SK-N-SH treated with all-trans-retinoic acid at 6 μM for 48 hours (cell line): ENCODE measurements at regions not wholly inside any gene's neighbourhood (a gene's known extent, or its start where the extent isn't known, plus 50 kb on each side); places are given as distances from the start of the nearest gene placed in this dataset.

Experiments used
- ARNTL ChIP-seq: fragments of 450-650 bp; formaldehyde crosslinking; IDR thresholded peaks from 2 replicates; pipeline ENCODE4 v1.5.0; 2020; ENCODE audit warnings: low read depth, mild to moderate bottlenecking, moderate library complexity, borderline replicate concordance
- BACH2 ChIP-seq: fragments of 250-450 bp; sonication (Bioruptor Pico); IDR thresholded peaks from 2 replicates; pipeline ENCODE4 v1.9.0; 2021; ENCODE audit warnings: mild to moderate bottlenecking, borderline replicate concordance
- CSDC2 ChIP-seq: fragments of 250-450 bp; sonication (Bioruptor Pico); IDR thresholded peaks from 2 replicates; pipeline ENCODE4 v1.5.0; 2020; ENCODE audit warnings: mild to moderate bottlenecking, moderate library complexity
- PPARA ChIP-seq: fragments of 250-450 bp; sonication (Bioruptor Pico); IDR thresholded peaks from 2 replicates; pipeline ENCODE4 v1.5.0; 2020; ENCODE audit warnings: mild to moderate bottlenecking, borderline replicate concordance
- RARB ChIP-seq: fragments of 250-450 bp; sonication (Bioruptor Pico); IDR thresholded peaks from 2 replicates; pipeline ENCODE4 v1.8.0; 2021; ENCODE audit warnings: mild to moderate bottlenecking, moderate library complexity
- ZC3H10 ChIP-seq: fragments of 250-450 bp; sonication (Bioruptor Pico); IDR thresholded peaks from 2 replicates; pipeline ENCODE4 v1.5.1; 2021; ENCODE audit warnings: mild to moderate bottlenecking, moderate library complexity
- ZFP3 ChIP-seq: fragments of 250-450 bp; sonication (Bioruptor Pico); IDR thresholded peaks from 2 replicates; pipeline ENCODE4 v1.5.0; 2020; ENCODE audit warnings: mild to moderate bottlenecking, moderate library complexity
- ZFP30 ChIP-seq: fragments of 450-650 bp; formaldehyde crosslinking; IDR thresholded peaks from 2 replicates; pipeline ENCODE4 v1.5.0; 2022; ENCODE audit warnings: mild to moderate bottlenecking, moderate library complexity
- ZNF70 ChIP-seq: fragments of 450-650 bp; formaldehyde crosslinking; IDR thresholded peaks from 2 replicates; pipeline ENCODE4 v1.5.0; 2020; ENCODE audit warnings: mild to moderate bottlenecking, moderate library complexity
- TF ChIP-seq, protein P1 (sequence below): fragments of 250-450 bp; sonication (Bioruptor Pico); IDR thresholded peaks from 2 replicates; pipeline ENCODE4 v1.8.0; 2020; ENCODE audit warnings: mild to moderate bottlenecking, moderate library complexity, borderline replicate concordance
- TF ChIP-seq, protein P2 (sequence below): fragments of 250-450 bp; sonication (Bioruptor Pico); IDR thresholded peaks from 2 replicates; pipeline ENCODE4 v1.5.1; 2020; ENCODE audit warnings: low read depth, mild to moderate bottlenecking, moderate library complexity
- TF ChIP-seq, protein P3 (sequence below): fragments of 250-450 bp; sonication (Bioruptor Pico); IDR thresholded peaks from 2 replicates; pipeline ENCODE4 v1.5.0; 2020; ENCODE audit warnings: mild to moderate bottlenecking, moderate library complexity
- TF ChIP-seq, protein P4 (sequence below): fragments of 250-450 bp; sonication (Bioruptor Pico); IDR thresholded peaks from 2 replicates; pipeline ENCODE4 v1.8.0; 2021; ENCODE audit warnings: low read depth, mild to moderate bottlenecking, moderate library complexity, borderline replicate concordance

DNA sequence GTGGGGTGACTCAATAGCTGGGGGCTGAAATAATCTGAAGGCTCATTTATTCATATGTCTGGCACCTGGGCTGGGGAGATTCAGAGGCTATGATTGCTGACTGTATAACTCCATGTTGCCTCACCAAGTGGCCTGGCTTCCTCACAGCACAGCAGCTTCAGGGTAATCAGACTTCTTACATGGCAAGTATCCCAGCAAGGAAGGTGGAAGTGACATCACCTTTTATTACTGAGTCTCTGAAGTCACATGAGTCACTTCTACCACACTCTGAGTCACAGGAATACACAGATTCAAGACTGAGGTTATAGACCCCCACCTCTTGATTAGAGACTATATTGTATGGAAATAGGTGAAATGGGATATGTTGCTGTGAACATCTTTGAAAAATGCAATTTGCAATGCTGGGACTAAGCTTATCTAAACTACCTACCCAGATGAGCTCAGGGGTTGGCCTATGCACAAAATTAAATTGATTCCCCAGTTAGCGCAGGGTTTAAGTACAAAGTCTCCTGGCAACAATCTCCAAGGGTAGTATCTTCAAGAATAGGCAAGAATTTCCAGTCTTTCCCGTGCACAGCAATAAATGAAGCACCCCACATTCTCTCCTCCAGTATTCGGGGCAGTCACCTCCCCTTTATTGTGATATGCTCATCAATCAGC is 553.1 kb downstream of the LRRC70 start:
- TF ChIP-seq ZFP3 (CRISPR knock-in tag) (no peak), PPARA (no peak), RARB (CRISPR knock-in tag) (no peak), BACH2 (CRISPR knock-in tag) (no peak), CSDC2 (CRISPR knock-in tag) (no peak), ARNTL (CRISPR knock-in tag) (no peak), ZC3H10 (CRISPR knock-in tag) (no peak), ZFP30 (CRISPR knock-in tag) (no peak), ZNF70 (CRISPR knock-in tag) (no peak)
- TF ChIP-seq, protein P1, sequence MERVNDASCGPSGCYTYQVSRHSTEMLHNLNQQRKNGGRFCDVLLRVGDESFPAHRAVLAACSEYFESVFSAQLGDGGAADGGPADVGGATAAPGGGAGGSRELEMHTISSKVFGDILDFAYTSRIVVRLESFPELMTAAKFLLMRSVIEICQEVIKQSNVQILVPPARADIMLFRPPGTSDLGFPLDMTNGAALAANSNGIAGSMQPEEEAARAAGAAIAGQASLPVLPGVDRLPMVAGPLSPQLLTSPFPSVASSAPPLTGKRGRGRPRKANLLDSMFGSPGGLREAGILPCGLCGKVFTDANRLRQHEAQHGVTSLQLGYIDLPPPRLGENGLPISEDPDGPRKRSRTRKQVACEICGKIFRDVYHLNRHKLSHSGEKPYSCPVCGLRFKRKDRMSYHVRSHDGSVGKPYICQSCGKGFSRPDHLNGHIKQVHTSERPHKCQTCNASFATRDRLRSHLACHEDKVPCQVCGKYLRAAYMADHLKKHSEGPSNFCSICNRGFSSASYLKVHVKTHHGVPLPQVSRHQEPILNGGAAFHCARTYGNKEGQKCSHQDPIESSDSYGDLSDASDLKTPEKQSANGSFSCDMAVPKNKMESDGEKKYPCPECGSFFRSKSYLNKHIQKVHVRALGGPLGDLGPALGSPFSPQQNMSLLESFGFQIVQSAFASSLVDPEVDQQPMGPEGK (CRISPR knock-in tag) = no peak
- TF ChIP-seq, protein P2, sequence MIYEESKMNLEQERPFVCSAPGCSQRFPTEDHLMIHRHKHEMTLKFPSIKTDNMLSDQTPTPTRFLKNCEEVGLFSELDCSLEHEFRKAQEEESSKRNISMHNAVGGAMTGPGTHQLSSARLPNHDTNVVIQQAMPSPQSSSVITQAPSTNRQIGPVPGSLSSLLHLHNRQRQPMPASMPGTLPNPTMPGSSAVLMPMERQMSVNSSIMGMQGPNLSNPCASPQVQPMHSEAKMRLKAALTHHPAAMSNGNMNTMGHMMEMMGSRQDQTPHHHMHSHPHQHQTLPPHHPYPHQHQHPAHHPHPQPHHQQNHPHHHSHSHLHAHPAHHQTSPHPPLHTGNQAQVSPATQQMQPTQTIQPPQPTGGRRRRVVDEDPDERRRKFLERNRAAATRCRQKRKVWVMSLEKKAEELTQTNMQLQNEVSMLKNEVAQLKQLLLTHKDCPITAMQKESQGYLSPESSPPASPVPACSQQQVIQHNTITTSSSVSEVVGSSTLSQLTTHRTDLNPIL (CRISPR knock-in tag) = no peak
- TF ChIP-seq, protein P3, sequence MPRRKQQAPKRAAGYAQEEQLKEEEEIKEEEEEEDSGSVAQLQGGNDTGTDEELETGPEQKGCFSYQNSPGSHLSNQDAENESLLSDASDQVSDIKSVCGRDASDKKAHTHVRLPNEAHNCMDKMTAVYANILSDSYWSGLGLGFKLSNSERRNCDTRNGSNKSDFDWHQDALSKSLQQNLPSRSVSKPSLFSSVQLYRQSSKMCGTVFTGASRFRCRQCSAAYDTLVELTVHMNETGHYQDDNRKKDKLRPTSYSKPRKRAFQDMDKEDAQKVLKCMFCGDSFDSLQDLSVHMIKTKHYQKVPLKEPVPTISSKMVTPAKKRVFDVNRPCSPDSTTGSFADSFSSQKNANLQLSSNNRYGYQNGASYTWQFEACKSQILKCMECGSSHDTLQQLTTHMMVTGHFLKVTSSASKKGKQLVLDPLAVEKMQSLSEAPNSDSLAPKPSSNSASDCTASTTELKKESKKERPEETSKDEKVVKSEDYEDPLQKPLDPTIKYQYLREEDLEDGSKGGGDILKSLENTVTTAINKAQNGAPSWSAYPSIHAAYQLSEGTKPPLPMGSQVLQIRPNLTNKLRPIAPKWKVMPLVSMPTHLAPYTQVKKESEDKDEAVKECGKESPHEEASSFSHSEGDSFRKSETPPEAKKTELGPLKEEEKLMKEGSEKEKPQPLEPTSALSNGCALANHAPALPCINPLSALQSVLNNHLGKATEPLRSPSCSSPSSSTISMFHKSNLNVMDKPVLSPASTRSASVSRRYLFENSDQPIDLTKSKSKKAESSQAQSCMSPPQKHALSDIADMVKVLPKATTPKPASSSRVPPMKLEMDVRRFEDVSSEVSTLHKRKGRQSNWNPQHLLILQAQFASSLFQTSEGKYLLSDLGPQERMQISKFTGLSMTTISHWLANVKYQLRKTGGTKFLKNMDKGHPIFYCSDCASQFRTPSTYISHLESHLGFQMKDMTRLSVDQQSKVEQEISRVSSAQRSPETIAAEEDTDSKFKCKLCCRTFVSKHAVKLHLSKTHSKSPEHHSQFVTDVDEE (CRISPR knock-in tag) = no peak
- TF ChIP-seq, protein P4, sequence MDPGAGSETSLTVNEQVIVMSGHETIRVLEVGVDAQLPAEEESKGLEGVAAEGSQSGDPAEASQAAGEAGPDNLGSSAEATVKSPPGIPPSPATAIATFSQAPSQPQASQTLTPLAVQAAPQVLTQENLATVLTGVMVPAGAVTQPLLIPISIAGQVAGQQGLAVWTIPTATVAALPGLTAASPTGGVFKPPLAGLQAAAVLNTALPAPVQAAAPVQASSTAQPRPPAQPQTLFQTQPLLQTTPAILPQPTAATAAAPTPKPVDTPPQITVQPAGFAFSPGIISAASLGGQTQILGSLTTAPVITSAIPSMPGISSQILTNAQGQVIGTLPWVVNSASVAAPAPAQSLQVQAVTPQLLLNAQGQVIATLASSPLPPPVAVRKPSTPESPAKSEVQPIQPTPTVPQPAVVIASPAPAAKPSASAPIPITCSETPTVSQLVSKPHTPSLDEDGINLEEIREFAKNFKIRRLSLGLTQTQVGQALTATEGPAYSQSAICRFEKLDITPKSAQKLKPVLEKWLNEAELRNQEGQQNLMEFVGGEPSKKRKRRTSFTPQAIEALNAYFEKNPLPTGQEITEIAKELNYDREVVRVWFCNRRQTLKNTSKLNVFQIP (CRISPR knock-in tag) = no peak
